ENCODE measurements at regions not wholly inside any gene's neighbourhood (a gene's known extent, or its start where the extent isn't known, plus 50 kb on each side); places are given as distances from the start of the nearest gene placed in this dataset.

DNA sequence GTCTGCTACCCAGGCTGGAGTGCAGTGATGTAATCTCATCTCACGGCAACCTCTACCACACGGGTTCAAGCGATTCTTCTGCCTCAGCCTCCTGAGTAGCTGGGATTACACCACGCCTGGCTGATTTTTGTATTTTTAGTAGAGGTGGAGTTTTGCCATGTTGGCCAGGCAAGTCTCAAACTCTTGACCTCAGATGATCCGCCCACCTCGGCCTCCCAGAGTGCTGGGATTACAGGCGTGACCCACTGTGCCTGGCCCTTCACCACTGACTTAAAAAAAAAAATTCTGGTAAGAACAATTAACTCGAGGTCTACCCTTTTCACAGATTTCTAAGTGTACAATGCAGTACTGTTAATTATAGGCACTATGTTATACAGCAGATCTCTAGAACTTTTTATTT lies 279.4 kb downstream of the PARN start:
- H3K27ac Mint-ChIP-seq, result no peak overlapping the region
- peaks cover 5 to 6% of the 10 kb centered on the region in 2 donors for H3K9me3 Mint-ChIP-seq
- ATAC-seq (replicated peaks) (no peak), DNase-seq (no peak)
- peaks cover 5 to 12% of the 10 kb centered on the region in 2 donors for H3K4me1 Mint-ChIP-seq
- H3K27me3 Mint-ChIP-seq, result peaks cover 14 to 20% of the 10 kb centered on the region in 2 donors
- H3K36me3 Mint-ChIP-seq, result peaks cover 0 to 4% of the 10 kb centered on the region in 2 donors
- H3K4me3 Mint-ChIP-seq, result no peak overlapping the region

DNA sequence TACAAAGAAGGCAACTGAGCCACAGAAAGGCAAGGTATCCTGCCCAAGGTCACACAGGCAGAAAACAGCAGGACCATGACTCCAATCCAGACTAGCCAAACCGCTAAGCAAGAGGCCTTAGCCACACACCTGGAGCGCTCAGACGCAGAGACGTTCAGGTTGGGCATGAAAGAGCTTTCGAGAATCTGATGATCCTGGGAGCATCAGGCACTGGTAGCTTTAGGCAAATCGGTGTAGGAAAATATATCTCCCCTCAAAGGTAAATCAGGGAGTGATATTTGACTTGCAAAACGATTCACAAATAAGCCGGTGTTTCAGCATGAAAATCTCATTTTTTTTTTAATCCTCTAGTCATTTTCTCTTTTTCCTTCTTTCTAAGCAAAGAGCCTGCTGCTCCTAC lies 279.0 kb downstream of the MRTFB start:
- H3K27me3 Mint-ChIP-seq, result peaks cover 19 to 26% of the 10 kb centered on the region in 2 donors
- peaks cover 5 to 6% of the 10 kb centered on the region in 2 donors for H3K9me3 Mint-ChIP-seq
- H3K27ac Mint-ChIP-seq, result no peak overlapping the region

DNA sequence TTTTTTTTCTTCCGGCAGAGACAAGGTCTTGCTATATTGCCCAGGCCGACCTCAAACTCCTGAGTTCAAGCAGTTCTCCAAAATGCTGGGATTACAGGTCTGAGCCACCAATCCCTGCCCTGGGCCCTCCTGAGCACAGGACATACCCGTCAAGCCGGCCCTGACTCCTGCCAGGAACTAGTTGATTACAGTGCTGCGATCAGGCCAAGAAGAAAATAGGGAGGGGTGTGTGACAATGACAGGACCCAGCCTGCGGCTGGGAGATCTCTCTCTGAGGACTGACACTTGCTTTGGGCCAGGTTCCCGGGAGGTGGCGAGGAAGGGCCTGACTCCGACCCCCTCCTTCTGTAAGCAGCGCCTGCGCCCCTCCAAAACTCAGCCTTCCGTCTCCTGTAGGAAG lies 276.6 kb downstream of the MRTFB start:
- DNase-seq (no peak), ATAC-seq (replicated peaks) (no peak)
- peaks cover 5 to 13% of the 10 kb centered on the region in 2 donors for H3K36me3 Mint-ChIP-seq
- no peak overlapping the region for H3K27ac Mint-ChIP-seq
- no peak overlapping the region for H3K4me3 Mint-ChIP-seq
- H3K4me1 Mint-ChIP-seq, result no peaks in the 10 kb centered on the region
- peaks cover 11 to 12% of the 10 kb centered on the region in 2 donors for H3K9me3 Mint-ChIP-seq
- peaks cover 36 to 44% of the 10 kb centered on the region in 2 donors for H3K27me3 Mint-ChIP-seq

More for the DNA sequence above, 279.0 kb downstream of the MRTFB start:
- ATAC-seq (replicated peaks) (no peak), DNase-seq (no peak)
- Mint-ChIP-seq H3K4me1 (peaks cover 3 to 6% of the 10 kb centered on the region in 2 donors), H3K4me3 (no peak overlapping the region), H3K36me3 (peaks cover 0 to 4% of the 10 kb centered on the region in 2 donors)

- Mint-ChIP-seq H3K36me3 (peaks cover 5 to 14% of the 10 kb centered on the region in 2 donors), H3K27ac (no peak overlapping the region), H3K27me3 (peaks cover 36 to 46% of the 10 kb centered on the region in 2 donors), H3K4me1 (no peaks in the 10 kb centered on the region), H3K4me3 (no peak overlapping the region), H3K9me3 (peaks cover 13 to 14% of the 10 kb centered on the region in 2 donors)
- no peak for DNase-seq
- no peak for ATAC-seq (replicated peaks)
These were observed 275.4 kb downstream of the MRTFB start for GRCh38 chr16:14346278-14347142.

GRCh38 chr16:14345512-14346115 lies 274.5 kb downstream of the MRTFB start:
- peaks cover 38 to 50% of the 10 kb centered on the region in 2 donors for H3K27me3 Mint-ChIP-seq
- no peak overlapping the region for H3K4me3 Mint-ChIP-seq
- H3K9me3 Mint-ChIP-seq, result peaks cover 15 to 18% of the 10 kb centered on the region in 2 donors
- H3K36me3 Mint-ChIP-seq, result peaks cover 5 to 14% of the 10 kb centered on the region in 2 donors
- DNase-seq, result no peak
- H3K4me1 Mint-ChIP-seq, result no peaks in the 10 kb centered on the region
- ATAC-seq (replicated peaks), result no peak
- no peak overlapping the region for H3K27ac Mint-ChIP-seq

DNA sequence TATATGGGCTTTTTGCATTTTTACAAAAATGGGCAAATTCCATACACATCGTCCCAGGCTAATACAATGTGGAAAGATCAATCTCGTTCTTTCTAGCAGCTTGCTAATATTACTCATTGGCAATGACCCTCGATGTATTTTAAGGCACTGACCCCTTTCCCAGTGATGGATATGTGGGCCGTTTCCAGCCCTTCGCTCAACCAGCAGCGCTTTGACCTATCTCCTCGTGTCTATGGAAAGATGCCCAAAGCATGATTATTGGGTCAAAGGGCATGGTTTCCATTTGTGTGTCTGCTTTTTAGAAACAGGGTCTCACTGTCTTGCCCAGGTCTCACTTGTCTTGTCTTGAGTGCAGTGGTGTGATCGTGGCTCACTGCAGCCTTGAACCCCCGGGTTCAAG lies 273.8 kb downstream of the MRTFB start:
- H3K9me3 Mint-ChIP-seq, result peaks cover 16 to 19% of the 10 kb centered on the region in 2 donors
- H3K27me3 Mint-ChIP-seq, result peaks cover 41 to 52% of the 10 kb centered on the region in 2 donors
- H3K4me1 Mint-ChIP-seq, result no peaks in the 10 kb centered on the region
- no peak overlapping the region for H3K27ac Mint-ChIP-seq
- H3K4me3 Mint-ChIP-seq, result no peak overlapping the region
- ATAC-seq (replicated peaks) (no peak), DNase-seq (no peak)
- peaks cover 5 to 14% of the 10 kb centered on the region in 2 donors for H3K36me3 Mint-ChIP-seq

GRCh38 chr16:14344292-14344691 lies 273.2 kb downstream of the MRTFB start:
- peaks cover 5 to 14% of the 10 kb centered on the region in 2 donors for H3K36me3 Mint-ChIP-seq
- no peak for ATAC-seq (replicated peaks)
- peaks cover 16 to 19% of the 10 kb centered on the region in 2 donors for H3K9me3 Mint-ChIP-seq
- H3K4me1 Mint-ChIP-seq, result no peaks in the 10 kb centered on the region
- H3K4me3 Mint-ChIP-seq, result no peak overlapping the region
- H3K27ac Mint-ChIP-seq, result no peak overlapping the region
- peaks cover 41 to 51% of the 10 kb centered on the region in 2 donors for H3K27me3 Mint-ChIP-seq
- DNase-seq, result no peak

GRCh38 chr16:14341324-14342225 lies 270.5 kb downstream of the MRTFB start:
- H3K27me3 Mint-ChIP-seq, result peaks cover 45 to 48% of the 10 kb centered on the region in 2 donors
- no peak overlapping the region for H3K27ac Mint-ChIP-seq
- no peaks in the 10 kb centered on the region for H3K4me1 Mint-ChIP-seq
- no peak for DNase-seq
- peaks cover 5 to 14% of the 10 kb centered on the region in 2 donors for H3K36me3 Mint-ChIP-seq
- no peak for ATAC-seq (replicated peaks)
- H3K4me3 Mint-ChIP-seq, result no peak overlapping the region
- H3K9me3 Mint-ChIP-seq, result peaks cover 16 to 17% of the 10 kb centered on the region in 2 donors

DNA sequence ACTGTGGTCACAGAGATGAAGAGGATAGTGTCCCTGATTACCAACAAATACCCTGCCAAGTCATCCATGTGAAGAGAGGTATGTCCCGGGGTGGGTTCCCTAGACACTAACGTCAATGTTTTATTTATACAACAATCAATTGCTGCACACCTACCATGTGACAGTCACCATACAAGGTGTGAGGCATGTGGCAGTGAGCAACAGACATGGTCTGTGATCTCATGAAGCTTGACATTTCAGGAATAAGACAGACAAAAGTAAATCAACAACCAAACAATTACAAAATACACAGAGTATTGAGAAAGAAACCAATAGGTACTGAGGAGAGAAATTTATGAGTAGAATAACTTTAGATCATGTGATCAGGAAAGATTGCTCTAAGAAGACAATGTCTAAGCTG lies 268.6 kb downstream of the MRTFB start:
- Mint-ChIP-seq H3K4me3 (no peak overlapping the region), H3K9me3 (peaks cover 12 to 16% of the 10 kb centered on the region in 2 donors), H3K4me1 (no peaks in the 10 kb centered on the region), H3K27me3 (peaks cover 30 to 31% of the 10 kb centered on the region in 2 donors), H3K27ac (no peak overlapping the region), H3K36me3 (peaks cover 7 to 10% of the 10 kb centered on the region in 2 donors)
- ATAC-seq (replicated peaks) (no peak), DNase-seq (no peak)

DNA sequence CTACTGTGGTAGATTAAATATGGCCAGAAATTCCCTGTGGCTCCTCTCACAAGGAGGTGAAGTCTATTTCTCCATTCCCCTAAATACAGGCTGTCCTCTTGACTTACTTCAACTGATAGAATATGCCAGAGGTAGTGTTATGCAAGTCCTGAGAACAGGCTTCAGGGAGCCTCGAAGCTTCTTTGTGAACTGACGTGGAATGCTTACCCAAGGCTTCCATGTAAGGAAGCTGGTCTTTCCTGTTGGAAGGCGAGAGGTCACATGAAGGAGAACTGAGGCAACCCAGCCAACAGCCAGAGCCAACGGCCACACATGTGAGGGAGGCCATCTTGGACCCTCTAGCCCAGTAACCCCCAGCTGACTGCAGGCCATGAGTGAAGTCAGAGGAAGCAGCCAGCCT lies 267.9 kb downstream of the MRTFB start:
- H3K4me3 Mint-ChIP-seq, result no peak overlapping the region
- H3K27ac Mint-ChIP-seq, result no peak overlapping the region
- H3K36me3 Mint-ChIP-seq, result peaks cover 7 to 10% of the 10 kb centered on the region in 2 donors
- DNase-seq (no peak), ATAC-seq (replicated peaks) (no peak)
- H3K9me3 Mint-ChIP-seq, result peaks cover 12 to 16% of the 10 kb centered on the region in 2 donors
- H3K4me1 Mint-ChIP-seq, result no peaks in the 10 kb centered on the region
- H3K27me3 Mint-ChIP-seq, result peaks cover 25 to 26% of the 10 kb centered on the region in 2 donors

DNA sequence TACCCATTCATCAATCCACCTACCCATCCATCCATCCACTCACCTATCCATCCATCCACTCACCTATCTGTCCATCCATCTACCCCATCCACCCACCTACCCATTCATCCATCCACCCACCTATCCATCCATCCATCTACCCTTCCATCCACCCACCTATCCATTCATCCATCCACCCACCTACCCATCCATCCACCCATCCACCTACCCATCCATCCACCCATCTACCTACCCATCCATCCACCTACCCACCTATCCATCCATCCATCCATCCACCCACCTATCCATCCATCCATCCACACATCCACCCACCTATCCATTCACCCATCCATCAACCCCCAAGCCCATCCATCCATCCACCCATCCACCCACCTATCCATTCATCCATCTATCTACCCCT lies 267.1 kb downstream of the MRTFB start:
- DNase-seq (no peak), ATAC-seq (replicated peaks) (no peak)
- no peak overlapping the region for H3K27ac Mint-ChIP-seq
- peaks cover 23 to 24% of the 10 kb centered on the region in 2 donors for H3K27me3 Mint-ChIP-seq
- peaks cover 6 to 7% of the 10 kb centered on the region in 2 donors for H3K36me3 Mint-ChIP-seq
- no peaks in the 10 kb centered on the region for H3K4me1 Mint-ChIP-seq
- peaks cover 10 to 16% of the 10 kb centered on the region in 2 donors for H3K9me3 Mint-ChIP-seq
- no peak overlapping the region for H3K4me3 Mint-ChIP-seq

DNA sequence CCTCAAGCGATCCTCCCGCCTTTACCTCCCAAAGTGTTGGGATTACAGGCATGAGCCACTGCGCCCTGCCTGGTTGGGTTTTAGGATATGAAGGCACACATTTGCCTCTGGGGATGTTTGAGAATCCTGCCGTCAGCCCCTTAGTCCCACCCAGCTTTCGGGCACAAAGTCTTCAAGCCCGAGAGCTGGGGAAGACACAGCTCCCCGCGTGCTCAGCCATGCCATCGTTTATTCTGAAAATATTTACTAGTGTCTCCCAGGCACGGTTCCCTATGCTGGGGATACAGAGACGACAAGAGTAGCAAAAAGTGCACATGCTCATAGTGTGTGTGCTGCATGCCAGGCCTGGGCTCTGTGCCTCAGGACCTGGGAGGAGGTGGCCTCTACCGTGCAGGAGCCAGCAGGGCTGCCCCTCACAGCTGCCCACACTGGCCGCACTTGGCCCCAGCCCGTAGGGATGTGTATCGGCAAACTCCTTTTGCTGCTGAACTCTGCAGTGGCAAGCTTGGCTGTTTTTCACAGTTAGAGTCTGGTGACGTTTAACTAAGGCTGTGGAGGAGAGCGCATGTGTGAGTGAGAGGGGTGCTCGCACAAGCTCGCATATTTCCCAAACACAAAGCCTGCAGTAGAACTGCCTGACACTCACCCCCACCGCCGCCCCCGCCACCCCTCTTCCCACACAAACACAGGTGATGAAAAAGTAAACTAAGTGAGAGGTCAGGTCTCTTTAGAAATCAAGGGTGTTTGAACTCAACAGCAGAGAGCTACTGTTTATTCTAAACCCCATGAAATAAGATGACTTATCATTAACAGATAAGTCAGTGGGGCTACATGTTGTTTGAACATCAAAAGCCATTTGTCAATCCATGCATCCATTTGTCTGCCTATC lies 266.4 kb downstream of the MRTFB start:
- no peak overlapping the region for H3K27ac Mint-ChIP-seq
- peaks cover 4 to 10% of the 10 kb centered on the region in 2 donors for H3K9me3 Mint-ChIP-seq
- ATAC-seq (replicated peaks), result no peak
- H3K4me3 Mint-ChIP-seq, result no peak overlapping the region
- no peak for DNase-seq
- peaks cover 17 to 22% of the 10 kb centered on the region in 2 donors for H3K27me3 Mint-ChIP-seq
- peaks cover 0 to 2% of the 10 kb centered on the region in 2 donors for H3K36me3 Mint-ChIP-seq
- H3K4me1 Mint-ChIP-seq, result no peaks in the 10 kb centered on the region

GRCh38 chr16:14335297-14335696 lies 264.2 kb downstream of the MRTFB start:
- ATAC-seq (replicated peaks), result no peak
- no peak for DNase-seq
- Mint-ChIP-seq H3K4me1 (no peaks in the 10 kb centered on the region), H3K27ac (no peak overlapping the region), H3K9me3 (peaks cover 0 to 3% of the 10 kb centered on the region in 2 donors), H3K27me3 (peaks cover 14 to 19% of the 10 kb centered on the region in 2 donors), H3K4me3 (no peak overlapping the region), H3K36me3 (peaks cover 0 to 2% of the 10 kb centered on the region in 2 donors)
